GM19372 (cell line): ENCODE measurements at regions not wholly inside any gene's neighbourhood (a gene's known extent, or its start where the extent isn't known, plus 50 kb on each side); places are given as distances from the start of the nearest gene placed in this dataset.
"Not testable (repeated sequence)": the region's sequence is repeated elsewhere in the genome, so short reads cannot be mapped to it uniquely, and the experiment has no call there.

Experiments
- ATAC-seq: cut with Tn5 transposase; IDR thresholded peaks from one replicate; pipeline ENCODE4 v1.9.1; 2021; ENCODE audit warnings: mild to moderate bottlenecking, low read depth, moderate library complexity; ENCODE audit not compliant: unreplicated experiment

GRCh38 chr15:100733101-100733842, 130.9 kb downstream of the ASB7 start:
- ATAC-seq: no peak

- ATAC-seq: not testable (repeated sequence)
These were observed 131.4 kb downstream of the ASB7 start for GRCh38 chr15:100733843-100734185.

- ATAC-seq: no peak
These were observed 132.2 kb downstream of the ASB7 start for GRCh38 chr15:100734586-100734985.

- no peak for ATAC-seq
These were observed 133.0 kb downstream of the ASB7 start for GRCh38 chr15:100735129-100736053.

GRCh38 chr15:100737214-100737613, 134.8 kb downstream of the ASB7 start:
- no peak for ATAC-seq

GRCh38 chr15:100738614-100739013, 136.2 kb downstream of the ASB7 start:
- ATAC-seq: no peak

GRCh38 chr15:100740138-100740537, 137.7 kb downstream of the ASB7 start:
- no peak for ATAC-seq

GRCh38 chr15:100751585-100751984, 128.0 kb upstream of the ALDH1A3 start:
- ATAC-seq: no peak

- no peak for ATAC-seq
These were observed 126.1 kb upstream of the ALDH1A3 start for GRCh38 chr15:100753503-100753902.

GRCh38 chr15:100757661-100758060, 122.0 kb upstream of the ALDH1A3 start:
- ATAC-seq: no peak

GRCh38 chr15:100758555-100758954, 121.1 kb upstream of the ALDH1A3 start:
- no peak for ATAC-seq

- no peak for ATAC-seq
These were observed 120.5 kb upstream of the ALDH1A3 start for GRCh38 chr15:100759106-100759505.

GRCh38 chr15:100759698-100760356, 119.8 kb upstream of the ALDH1A3 start:
- ATAC-seq: no peak

GRCh38 chr15:100760357-100760903, 119.2 kb upstream of the ALDH1A3 start:
- no peak for ATAC-seq

GRCh38 chr15:100761290-100761935, 118.2 kb upstream of the ALDH1A3 start:
- no peak for ATAC-seq

GRCh38 chr15:100762289-100762688, 117.3 kb upstream of the ALDH1A3 start:
- no peak for ATAC-seq

GRCh38 chr15:100762913-100763834, 116.5 kb upstream of the ALDH1A3 start:
- no peak for ATAC-seq

GRCh38 chr15:100763835-100764750, 115.5 kb upstream of the ALDH1A3 start:
- no peak for ATAC-seq
